ENCODE measurements at regions not wholly inside any gene's neighbourhood (a gene's known extent, or its start where the extent isn't known, plus 50 kb on each side); places are given as distances from the start of the nearest gene placed in this dataset.

DNA sequence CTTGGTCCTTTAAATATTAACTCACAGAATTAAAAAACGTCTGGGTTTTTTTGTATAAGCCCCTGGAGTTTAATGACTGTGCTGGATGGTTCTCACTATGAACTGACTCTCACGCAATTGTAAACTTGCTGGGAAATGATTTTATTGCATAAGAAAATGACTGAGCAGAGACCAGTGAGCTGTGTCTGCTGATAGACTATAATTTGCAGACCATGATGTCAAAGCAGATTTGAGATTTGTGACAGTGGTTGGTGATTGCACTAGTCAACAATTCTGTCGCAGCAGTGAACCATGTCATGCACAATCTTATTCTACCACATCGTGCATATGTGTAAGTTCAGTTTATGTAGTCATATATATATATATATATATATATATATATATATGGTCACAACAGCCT, 85.7 kb upstream of the C9orf72 start:
- TF ChIP-seq, protein P1, sequence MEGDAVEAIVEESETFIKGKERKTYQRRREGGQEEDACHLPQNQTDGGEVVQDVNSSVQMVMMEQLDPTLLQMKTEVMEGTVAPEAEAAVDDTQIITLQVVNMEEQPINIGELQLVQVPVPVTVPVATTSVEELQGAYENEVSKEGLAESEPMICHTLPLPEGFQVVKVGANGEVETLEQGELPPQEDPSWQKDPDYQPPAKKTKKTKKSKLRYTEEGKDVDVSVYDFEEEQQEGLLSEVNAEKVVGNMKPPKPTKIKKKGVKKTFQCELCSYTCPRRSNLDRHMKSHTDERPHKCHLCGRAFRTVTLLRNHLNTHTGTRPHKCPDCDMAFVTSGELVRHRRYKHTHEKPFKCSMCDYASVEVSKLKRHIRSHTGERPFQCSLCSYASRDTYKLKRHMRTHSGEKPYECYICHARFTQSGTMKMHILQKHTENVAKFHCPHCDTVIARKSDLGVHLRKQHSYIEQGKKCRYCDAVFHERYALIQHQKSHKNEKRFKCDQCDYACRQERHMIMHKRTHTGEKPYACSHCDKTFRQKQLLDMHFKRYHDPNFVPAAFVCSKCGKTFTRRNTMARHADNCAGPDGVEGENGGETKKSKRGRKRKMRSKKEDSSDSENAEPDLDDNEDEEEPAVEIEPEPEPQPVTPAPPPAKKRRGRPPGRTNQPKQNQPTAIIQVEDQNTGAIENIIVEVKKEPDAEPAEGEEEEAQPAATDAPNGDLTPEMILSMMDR (IDR thresholded peaks at IDR 0.05) = no peak

DNA sequence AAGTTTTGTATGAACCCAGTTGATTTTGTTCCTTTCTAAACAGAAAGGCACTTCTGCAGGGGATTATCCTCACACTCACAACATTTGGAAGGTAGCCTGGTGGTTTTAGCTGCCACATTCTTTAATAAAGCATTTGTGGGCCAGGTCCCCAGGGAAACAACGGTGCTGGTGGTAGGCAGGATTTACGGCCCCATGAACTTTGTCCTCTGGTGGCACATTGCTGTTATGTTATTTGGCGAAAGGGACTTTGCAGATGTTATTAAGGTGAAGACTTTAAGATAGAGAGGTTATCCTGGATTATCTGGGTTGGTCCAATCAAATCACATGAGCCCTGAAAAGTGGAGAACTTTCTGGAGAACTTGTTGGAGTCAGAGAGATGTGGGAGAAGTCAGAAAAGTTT, 86.3 kb upstream of the C9orf72 start:
- TF ChIP-seq, protein P1 (IDR thresholded peaks at IDR 0.05) = no peak

DNA sequence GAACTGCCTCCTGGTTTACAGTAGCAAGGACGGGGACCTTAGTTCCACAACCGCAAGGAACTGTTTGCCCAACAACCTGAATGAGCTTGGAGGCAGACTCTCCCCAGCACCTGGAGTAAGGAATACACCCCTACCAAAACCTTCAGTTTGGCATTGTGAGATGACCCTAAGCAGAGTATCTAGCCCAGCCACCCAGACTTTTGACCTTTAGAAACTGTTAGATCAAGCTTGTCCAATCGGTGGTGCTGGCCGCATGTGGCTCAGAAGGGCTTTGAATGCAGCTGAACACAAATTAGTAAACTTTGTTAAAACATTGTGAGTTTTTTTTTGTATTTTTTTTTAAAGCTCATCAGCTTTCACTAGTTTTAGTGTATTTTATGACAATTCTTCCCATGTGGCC, 86.9 kb upstream of the C9orf72 start:
- TF ChIP-seq, protein P1 (IDR thresholded peaks at IDR 0.05) = no peak

DNA sequence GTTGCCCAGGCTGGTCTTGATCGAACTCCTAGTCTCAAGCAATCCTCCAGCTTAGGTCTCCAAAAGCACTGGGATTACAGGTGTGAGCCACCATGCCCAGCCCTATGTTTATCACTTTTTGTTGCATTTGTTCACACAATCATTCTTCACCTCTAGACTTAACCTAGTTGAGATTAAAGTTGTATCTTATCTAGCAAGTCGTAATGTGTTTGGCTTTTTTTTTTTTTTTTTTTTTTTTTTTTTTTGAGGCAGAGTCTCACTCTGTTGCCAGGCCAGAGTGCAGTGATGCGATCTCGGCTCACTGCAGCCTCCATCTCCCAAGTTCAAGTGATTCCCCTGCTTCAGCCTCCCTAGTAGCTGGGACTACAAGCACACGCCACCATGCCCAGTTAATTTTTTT, 90.2 kb upstream of the C9orf72 start:
- TF ChIP-seq, protein P1 (IDR thresholded peaks at IDR 0.05) = no peak

DNA sequence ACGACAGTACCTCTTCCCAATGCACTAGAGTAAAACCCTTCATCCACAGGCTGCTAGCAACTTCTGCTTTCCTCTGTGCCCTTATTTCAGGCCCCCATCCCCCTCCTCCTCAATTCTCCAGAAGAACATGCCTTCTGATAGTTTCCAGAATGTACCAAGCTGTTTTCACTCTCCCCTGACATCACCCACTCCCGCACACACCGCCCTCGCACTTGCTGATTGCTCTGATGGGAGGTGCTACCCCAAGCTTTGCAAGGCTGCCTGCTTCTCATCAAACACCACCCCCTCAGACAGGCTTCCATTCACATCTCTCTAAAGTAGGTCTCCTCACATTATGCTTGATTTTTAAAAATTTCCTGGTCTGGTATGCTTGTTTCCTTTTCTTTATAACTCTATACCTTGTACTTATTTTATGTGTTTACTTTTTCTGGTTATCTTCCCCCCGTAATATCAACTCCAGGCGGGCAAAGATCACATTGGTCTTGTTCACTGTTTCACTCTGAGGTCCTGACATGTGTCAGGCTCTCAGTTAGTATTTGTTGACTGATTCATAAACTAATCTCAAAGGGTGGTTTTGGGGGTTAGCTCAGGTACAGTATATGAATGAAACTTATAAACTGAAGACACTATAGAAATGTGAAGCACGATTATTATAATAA, 91.0 kb upstream of the C9orf72 start:
- TF ChIP-seq, protein P1 (IDR thresholded peaks at IDR 0.05) = no peak

DNA sequence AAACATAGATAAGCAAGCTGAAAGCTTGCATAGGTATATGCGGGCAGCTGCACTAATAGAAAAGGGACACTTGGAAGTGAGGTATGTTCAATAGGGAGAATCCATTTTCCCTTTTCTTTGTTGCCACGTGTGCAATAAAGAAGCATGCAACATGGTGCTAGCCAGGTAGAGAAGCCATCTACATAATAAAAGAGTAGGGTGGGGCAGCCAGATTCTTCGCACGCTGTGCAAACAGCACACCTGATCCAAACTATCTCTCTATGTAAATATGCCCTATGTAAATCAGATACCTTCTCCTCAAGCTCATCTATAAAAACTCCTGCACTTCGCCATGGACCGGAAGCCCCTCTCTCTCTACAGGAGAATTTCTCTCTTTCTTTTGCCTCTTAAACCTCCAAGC, 91.9 kb upstream of the C9orf72 start:
- TF ChIP-seq, protein P1 (IDR thresholded peaks at IDR 0.05) = no peak

DNA sequence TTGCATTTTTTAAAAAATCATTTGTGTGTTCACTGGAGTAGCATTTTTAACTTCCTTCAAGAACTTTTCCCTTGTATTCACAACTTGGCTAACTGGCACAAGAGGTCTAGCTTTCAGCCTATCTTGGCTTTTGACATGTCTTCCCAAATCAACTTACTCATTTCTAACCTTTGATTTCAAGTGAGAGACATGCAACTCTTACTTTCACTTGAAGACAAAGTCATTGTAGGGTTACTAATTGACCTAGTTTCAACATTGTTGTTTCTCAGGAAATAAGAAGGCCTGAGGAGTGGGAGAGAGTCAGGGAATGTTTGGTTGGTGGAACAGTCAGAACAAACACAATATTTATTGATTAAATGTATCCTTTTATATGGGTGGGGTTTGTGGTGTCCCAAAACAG, 95.0 kb upstream of the C9orf72 start:
- TF ChIP-seq, protein P1 (IDR thresholded peaks at IDR 0.05) = no peak

DNA sequence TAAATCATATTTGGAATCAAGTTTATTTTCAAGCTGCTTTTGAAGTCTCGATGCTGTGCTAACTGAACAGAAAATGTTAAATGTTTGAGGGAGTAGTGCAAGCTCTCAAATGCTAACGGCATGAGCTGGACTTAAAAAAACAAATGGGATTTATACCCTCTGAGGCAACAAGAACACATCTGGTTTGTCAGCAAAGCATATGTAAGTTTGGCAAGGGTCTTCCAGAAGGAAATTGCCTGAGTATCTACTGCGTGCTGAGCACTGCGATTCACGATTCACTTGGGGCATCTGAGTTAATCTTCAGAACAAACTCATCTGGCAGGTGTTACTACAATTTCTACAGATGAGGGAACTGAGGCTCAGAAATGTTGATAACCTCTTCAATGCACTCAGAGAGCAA, 98.4 kb upstream of the C9orf72 start:
- TF ChIP-seq, protein P1 (IDR thresholded peaks at IDR 0.05) = no peak
